CD8-positive, alpha-beta memory T cell (primary cell): ENCODE measurements at regions not wholly inside any gene's neighbourhood (a gene's known extent, or its start where the extent isn't known, plus 50 kb on each side); places are given as distances from the start of the nearest gene placed in this dataset.

Experiments used
- CTCF ChIA-PET: fragments of 350-600 bp; sonication (Branson Sonifier 250); formaldehyde crosslinking; loops from one replicate; lab custom pipeline; 2021; ENCODE audit warnings: antibody characterized with exemption; lab: Charles Lee
- POLR2A ChIA-PET: fragments of 350-600 bp; sonication (Branson Sonifier 250); formaldehyde crosslinking; loops from one replicate; lab custom pipeline; 2021; ENCODE audit warnings: antibody characterized with exemption; lab: Charles Lee
- DNase-seq, 5 donors: peaks; one replicate each; pipeline versions ENCODE4 v3.0.0 to v3.0.0-alpha.2; 2020 to 2022; ENCODE audit warnings: mixed read lengths in 1 of 5
- H3K27ac ChIP-seq: one replicate; pipeline ENCODE4 v1.7.0; 2013; ENCODE audit warnings: low read depth, mild to moderate bottlenecking, low read length, moderate library complexity
- H3K27me3 ChIP-seq: 2 replicates; pipeline ENCODE4 v1.7.0; 2013; ENCODE audit warnings: low read length, mild to moderate bottlenecking; ENCODE audit not compliant: insufficient read depth, poor library complexity, severe bottlenecking
- H3K36me3 ChIP-seq: 2 replicates; pipeline ENCODE4 v1.7.0; 2013; ENCODE audit warnings: mild to moderate bottlenecking, low read length, moderate library complexity; ENCODE audit not compliant: insufficient read depth
- H3K4me1 ChIP-seq: 2 replicates; pipeline ENCODE4 v1.7.0; 2013; ENCODE audit warnings: mild to moderate bottlenecking, low read length, moderate library complexity; ENCODE audit not compliant: insufficient read depth
- H3K4me3 ChIP-seq: 2 replicates; pipeline ENCODE4 v1.7.0; 2013; ENCODE audit warnings: mild to moderate bottlenecking, low read length
- H3K9me3 ChIP-seq: 2 replicates; pipeline ENCODE4 v1.7.0; 2013; ENCODE audit warnings: mild to moderate bottlenecking, low read length
- H3K27ac Mint-ChIP-seq, 8 donors: one replicate each; pipeline ENCODE4 v1.8.0; 2020 to 2021; ENCODE audit warnings: mixed read lengths in 8 of 8, mild to moderate bottlenecking in 6 of 8, inconsistent platforms in 3 of 8, moderate library complexity in 3 of 8
- H3K27me3 Mint-ChIP-seq, 2 donors: one replicate each; pipeline ENCODE4 v1.8.0; 2020 to 2021; ENCODE audit warnings: mixed read lengths in 2 of 2, mild to moderate bottlenecking in 1 of 2, moderate library complexity in 1 of 2
- H3K36me3 Mint-ChIP-seq, 3 donors: one replicate each; pipeline ENCODE4 v1.8.0; 2020 to 2021; ENCODE audit warnings: mixed read lengths in 3 of 3, inconsistent platforms in 1 of 3, mild to moderate bottlenecking in 1 of 3
- H3K4me1 Mint-ChIP-seq, 3 donors: one replicate each; pipeline ENCODE4 v1.8.0; 2020 to 2021; ENCODE audit warnings: mixed read lengths in 3 of 3, inconsistent platforms in 1 of 3, mild to moderate bottlenecking in 1 of 3
- H3K4me3 Mint-ChIP-seq, 7 donors: one replicate each; pipeline ENCODE4 v1.8.0; 2020 to 2021; ENCODE audit warnings: mixed read lengths in 7 of 7, mild to moderate bottlenecking in 6 of 7, moderate library complexity in 4 of 7, inconsistent platforms in 2 of 7
- H3K9me3 Mint-ChIP-seq, 5 donors: one replicate each; pipeline ENCODE4 v1.8.0; 2020 to 2022; ENCODE audit warnings: mixed read lengths in 5 of 5, mild to moderate bottlenecking in 3 of 5, moderate library complexity in 2 of 5, inconsistent platforms in 1 of 5

DNA sequence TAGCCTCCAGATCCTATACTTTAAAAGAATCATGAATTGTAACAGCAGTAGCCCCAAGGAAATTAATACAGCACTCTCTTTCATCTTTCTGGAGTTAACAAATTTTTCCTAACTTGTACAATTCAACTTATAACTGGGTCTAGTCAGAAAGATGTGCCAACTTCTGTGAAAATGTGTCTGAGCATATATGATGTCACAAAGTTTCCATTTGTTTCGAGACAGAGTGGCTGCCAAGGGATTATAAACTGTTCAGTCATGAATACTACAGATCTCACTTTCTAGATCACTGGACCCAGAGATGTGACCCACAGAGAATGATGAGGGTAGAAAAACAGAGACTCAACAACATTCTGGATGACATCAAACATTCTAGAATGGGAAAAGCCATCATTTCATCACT lies 249.2 kb upstream of the PHF14 start:
- no peak for DNase-seq
- Histone ChIP-seq H3K9me3 (no peaks in the 10 kb centered on the region), H3K4me1 (no peaks in the 10 kb centered on the region), H3K36me3 (no peaks in the 10 kb centered on the region), H3K27ac (no peak overlapping the region), H3K4me3 (no peak overlapping the region), H3K27me3 (no peaks in the 10 kb centered on the region)
- Mint-ChIP-seq H3K4me1 (no peaks in the 10 kb centered on the region), H3K9me3 (peaks cover 0 to 5% (median 0%) of the 10 kb centered on the region in 5 donors), H3K27ac (no peak overlapping the region), H3K4me3 (no peak overlapping the region), H3K27me3 (no peaks in the 10 kb centered on the region), H3K36me3 (no peaks in the 10 kb centered on the region)
- CTCF ChIA-PET: no interaction called here
- POLR2A ChIA-PET: no interaction called here

DNA sequence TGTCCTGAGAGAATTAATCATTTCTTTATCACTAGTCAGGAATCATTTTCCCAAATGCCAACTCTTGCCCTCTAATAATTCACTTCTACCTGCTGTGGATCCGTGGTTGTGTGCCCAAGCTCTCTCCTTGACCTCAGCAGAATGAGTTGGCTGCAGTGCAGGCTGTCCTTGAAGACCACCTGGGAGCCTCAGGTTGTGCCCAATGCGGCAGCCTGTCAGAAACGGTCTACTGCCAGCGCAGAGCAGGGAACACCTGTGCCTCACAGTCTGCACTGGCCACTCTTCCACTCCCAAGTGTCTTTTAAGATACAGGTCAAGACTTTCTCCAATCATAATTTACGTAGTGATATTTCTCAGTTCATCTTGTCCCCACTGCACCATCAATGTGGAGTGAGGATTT lies 246.0 kb upstream of the PHF14 start:
- Mint-ChIP-seq H3K27ac (no peak overlapping the region), H3K4me1 (no peaks in the 10 kb centered on the region), H3K36me3 (no peaks in the 10 kb centered on the region), H3K27me3 (no peaks in the 10 kb centered on the region), H3K9me3 (peaks cover 0 to 5% (median 0%) of the 10 kb centered on the region in 5 donors), H3K4me3 (no peak overlapping the region)
- ChIA-PET CTCF (no interaction called here), POLR2A (no interaction called here)
- Histone ChIP-seq H3K9me3 (no peaks in the 10 kb centered on the region), H3K4me3 (no peak overlapping the region), H3K4me1 (no peaks in the 10 kb centered on the region), H3K27ac (no peak overlapping the region), H3K27me3 (no peaks in the 10 kb centered on the region), H3K36me3 (no peaks in the 10 kb centered on the region)
- DNase-seq: no peak

DNA sequence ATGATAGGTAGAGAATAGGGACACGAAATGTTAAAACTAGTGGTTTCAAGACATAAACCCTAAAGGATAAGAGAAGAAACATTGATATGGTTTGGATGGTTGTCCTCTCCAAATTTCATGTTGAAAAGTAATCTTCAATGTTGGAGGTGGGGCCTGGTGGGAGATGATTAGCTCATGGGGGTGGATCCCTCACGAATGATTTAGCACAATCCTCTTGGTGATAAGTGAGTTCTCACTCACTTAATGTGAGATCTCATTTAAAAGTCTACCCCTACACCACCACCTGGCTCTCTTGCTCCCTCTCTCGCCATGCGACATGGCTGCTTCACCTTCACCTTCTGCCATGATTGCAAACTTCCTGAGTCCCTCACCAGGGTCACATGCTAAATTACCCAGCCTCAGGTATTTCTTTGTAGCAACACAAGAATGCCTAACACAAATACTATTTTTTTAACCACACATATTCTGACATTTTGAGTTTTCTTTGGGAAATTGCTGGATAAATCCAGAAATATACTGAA lies 242.4 kb upstream of the PHF14 start:
- Mint-ChIP-seq H3K4me1 (no peaks in the 10 kb centered on the region), H3K36me3 (no peaks in the 10 kb centered on the region), H3K27me3 (no peaks in the 10 kb centered on the region), H3K27ac (no peak overlapping the region), H3K9me3 (peaks cover 0 to 5% (median 0%) of the 10 kb centered on the region in 5 donors), H3K4me3 (no peak overlapping the region)
- ChIA-PET CTCF (no interaction called here), POLR2A (no interaction called here)
- Histone ChIP-seq H3K4me3 (no peak overlapping the region), H3K9me3 (no peaks in the 10 kb centered on the region), H3K36me3 (no peaks in the 10 kb centered on the region), H3K27ac (no peak overlapping the region), H3K27me3 (no peaks in the 10 kb centered on the region), H3K4me1 (no peaks in the 10 kb centered on the region)
- DNase-seq: no peak

DNA sequence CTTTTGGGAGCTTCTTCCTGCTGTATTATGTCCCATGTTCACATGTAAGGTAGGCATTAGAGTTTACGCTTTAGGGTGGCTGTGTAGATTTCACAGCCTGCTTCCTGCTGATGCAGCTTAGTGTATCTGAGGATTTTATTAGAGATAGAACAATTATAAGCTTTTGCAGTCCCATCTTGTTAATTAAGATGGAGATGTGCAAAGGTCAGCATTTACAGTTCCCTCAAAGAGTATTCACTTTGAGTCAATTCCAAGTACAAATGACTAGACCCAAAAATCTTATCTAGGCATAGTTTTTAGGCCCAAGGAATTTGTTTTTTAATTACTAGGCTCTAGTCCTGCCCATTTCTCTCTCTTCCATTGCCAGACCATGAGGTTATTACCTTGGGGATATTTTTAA lies 239.9 kb upstream of the PHF14 start:
- Histone ChIP-seq H3K27me3 (no peaks in the 10 kb centered on the region), H3K27ac (no peak overlapping the region), H3K4me3 (no peak overlapping the region), H3K9me3 (no peaks in the 10 kb centered on the region), H3K36me3 (no peaks in the 10 kb centered on the region), H3K4me1 (no peaks in the 10 kb centered on the region)
- Mint-ChIP-seq H3K27ac (peak overlapping the region in 1 of 8 donors; percentile 74), H3K4me3 (no peak overlapping the region), H3K36me3 (no peaks in the 10 kb centered on the region), H3K27me3 (no peaks in the 10 kb centered on the region), H3K4me1 (no peaks in the 10 kb centered on the region), H3K9me3 (peaks cover 0 to 2% (median 0%) of the 10 kb centered on the region in 5 donors)
- CTCF ChIA-PET: no interaction called here
- DNase-seq: no peak
- POLR2A ChIA-PET: no interaction called here

DNA sequence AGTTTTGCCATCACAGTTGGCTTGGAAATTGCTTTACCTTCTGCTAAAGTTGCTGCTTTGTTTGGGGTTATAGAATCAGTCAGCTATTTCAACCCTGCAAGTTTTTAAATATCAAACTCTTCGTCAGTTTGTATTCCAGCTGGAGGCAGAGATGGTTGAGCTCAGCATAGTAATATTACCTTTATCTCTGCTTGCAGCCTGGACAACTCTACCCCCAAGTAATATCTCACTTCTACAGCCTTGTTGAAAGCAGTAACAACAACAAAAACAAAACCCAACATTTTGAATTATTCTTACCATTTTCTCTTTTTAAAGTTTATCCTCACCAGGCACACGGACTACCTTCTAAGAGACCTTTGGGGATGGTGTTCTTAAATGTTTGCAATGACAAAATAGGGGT lies 239.1 kb upstream of the PHF14 start:
- CTCF ChIA-PET: no interaction called here
- Histone ChIP-seq H3K4me3 (no peak overlapping the region), H3K27me3 (no peaks in the 10 kb centered on the region), H3K27ac (no peak overlapping the region), H3K4me1 (no peaks in the 10 kb centered on the region), H3K36me3 (no peaks in the 10 kb centered on the region), H3K9me3 (no peaks in the 10 kb centered on the region)
- Mint-ChIP-seq H3K27me3 (no peaks in the 10 kb centered on the region), H3K27ac (no peak overlapping the region), H3K4me3 (no peak overlapping the region), H3K36me3 (no peaks in the 10 kb centered on the region), H3K9me3 (no peaks in the 10 kb centered on the region), H3K4me1 (no peaks in the 10 kb centered on the region)
- DNase-seq: no peak
- POLR2A ChIA-PET: no interaction called here

DNA sequence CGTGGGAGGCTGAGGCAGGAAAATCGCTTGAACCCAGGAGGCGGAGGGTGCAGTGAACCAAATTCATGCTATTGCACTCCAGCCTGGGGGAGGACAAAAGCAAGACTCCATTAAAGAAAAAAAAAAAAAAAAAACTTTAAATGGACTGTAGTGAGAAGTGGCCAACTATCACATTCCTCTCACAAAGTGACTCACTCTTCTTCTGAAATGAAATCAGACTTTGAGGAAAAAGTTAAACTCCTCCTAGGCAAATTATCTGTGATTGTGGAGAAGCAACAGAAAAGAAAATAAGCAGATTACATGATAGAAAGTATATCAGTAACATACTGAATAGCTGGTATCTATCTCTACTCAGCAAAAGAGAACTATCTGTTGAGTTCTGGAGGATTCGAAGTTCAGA lies 234.3 kb upstream of the PHF14 start:
- ChIA-PET CTCF (no interaction called here), POLR2A (no interaction called here)

DNA sequence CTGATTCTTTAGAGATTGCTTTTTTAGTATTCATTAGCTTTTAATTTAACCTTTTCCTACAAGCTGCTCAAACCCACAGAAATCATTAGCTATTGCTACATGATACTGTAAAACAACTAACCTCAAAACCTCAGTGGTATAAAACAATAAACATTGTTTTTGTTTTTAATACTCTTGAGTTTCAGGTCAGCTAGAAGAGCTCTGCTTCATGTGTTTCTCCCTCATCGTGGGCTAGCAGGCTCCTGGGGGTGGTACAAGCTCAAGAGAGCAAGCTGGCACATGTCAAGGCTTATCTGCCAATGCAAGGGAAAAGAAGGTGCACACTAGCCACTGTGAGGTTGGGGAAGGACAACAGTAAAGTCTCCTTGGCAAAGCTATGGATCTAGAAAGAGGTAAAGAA lies 232.9 kb upstream of the PHF14 start:
- POLR2A ChIA-PET: no interaction called here
- no peaks in the 10 kb centered on the region for H3K36me3 Mint-ChIP-seq
- no peak overlapping the region for H3K27ac ChIP-seq

More for the DNA sequence above, 234.3 kb upstream of the PHF14 start:
- Mint-ChIP-seq H3K36me3 (no peaks in the 10 kb centered on the region), H3K4me1 (no peaks in the 10 kb centered on the region), H3K27ac (no peak overlapping the region), H3K27me3 (no peaks in the 10 kb centered on the region), H3K9me3 (peaks cover 0 to 2% (median 0%) of the 10 kb centered on the region in 5 donors), H3K4me3 (no peak overlapping the region)
- Histone ChIP-seq H3K9me3 (no peaks in the 10 kb centered on the region), H3K4me3 (no peak overlapping the region), H3K4me1 (no peaks in the 10 kb centered on the region), H3K27ac (no peak overlapping the region), H3K27me3 (no peaks in the 10 kb centered on the region), H3K36me3 (no peaks in the 10 kb centered on the region)
- DNase-seq: no peak

DNA sequence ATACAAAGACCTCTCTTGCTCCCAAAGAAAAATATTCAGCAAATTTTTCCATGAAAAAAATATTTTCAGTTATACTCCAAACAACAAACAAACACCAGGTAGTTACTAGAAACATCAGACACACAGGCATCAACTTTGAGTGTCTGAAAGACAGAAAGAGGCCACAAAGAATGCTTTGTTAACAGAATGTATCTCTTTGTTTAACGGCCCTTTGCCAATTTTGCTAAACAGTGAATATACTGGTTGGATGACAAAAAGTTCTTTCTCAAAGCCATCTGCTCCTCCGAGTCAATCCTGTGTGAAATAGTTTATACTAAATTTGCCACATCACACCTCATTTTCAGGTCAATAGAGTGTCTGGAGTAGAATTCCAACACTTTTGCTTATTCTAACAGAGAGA lies 216.7 kb upstream of the PHF14 start:
- Mint-ChIP-seq H3K36me3 (no peaks in the 10 kb centered on the region), H3K27ac (no peak overlapping the region), H3K27me3 (no peaks in the 10 kb centered on the region), H3K9me3 (peaks cover 13 to 28% (median 26%) of the 10 kb centered on the region in 5 donors), H3K4me1 (no peaks in the 10 kb centered on the region), H3K4me3 (no peak overlapping the region)
- no peaks in the 10 kb centered on the region for H3K4me1 ChIP-seq
- ChIA-PET CTCF (no interaction called here), POLR2A (no interaction called here)
- H3K4me3 ChIP-seq: no peak overlapping the region
- no peaks in the 10 kb centered on the region for H3K27me3 ChIP-seq
- no peak for DNase-seq
- H3K27ac ChIP-seq: no peak overlapping the region
- H3K9me3 ChIP-seq: peaks cover 5% of the 10 kb centered on the region
- H3K36me3 ChIP-seq: no peaks in the 10 kb centered on the region

More for the DNA sequence above, 232.9 kb upstream of the PHF14 start:
- Histone ChIP-seq H3K4me1 (no peaks in the 10 kb centered on the region), H3K27me3 (no peaks in the 10 kb centered on the region), H3K4me3 (no peak overlapping the region), H3K9me3 (no peaks in the 10 kb centered on the region), H3K36me3 (no peaks in the 10 kb centered on the region)
- Mint-ChIP-seq H3K27ac (no peak overlapping the region), H3K9me3 (peaks cover 2 to 10% (median 6%) of the 10 kb centered on the region in 5 donors), H3K4me1 (no peaks in the 10 kb centered on the region), H3K4me3 (no peak overlapping the region), H3K27me3 (no peaks in the 10 kb centered on the region)
- CTCF ChIA-PET: no interaction called here
- DNase-seq: no peak

DNA sequence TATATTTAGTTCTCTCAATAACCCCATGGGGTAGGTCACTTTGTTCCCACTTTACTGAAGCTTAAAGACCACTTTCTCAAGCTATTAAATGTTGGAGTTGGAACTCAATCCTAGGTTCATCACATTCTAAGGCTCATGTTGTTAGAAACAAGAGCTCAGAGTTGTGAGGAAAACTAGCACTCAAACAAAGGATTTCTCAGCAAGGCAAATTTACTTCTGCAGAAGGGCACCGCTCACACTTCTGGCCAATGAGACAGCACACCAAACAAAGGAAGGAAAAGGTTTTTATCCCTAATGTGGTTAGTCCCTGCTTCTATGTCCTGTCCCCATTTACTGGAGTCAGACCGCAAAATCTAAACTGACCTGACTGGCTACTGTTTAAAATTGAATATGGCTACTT lies 214.6 kb upstream of the PHF14 start:
- no peak overlapping the region for H3K27ac ChIP-seq
- Mint-ChIP-seq H3K4me3 (no peak overlapping the region), H3K9me3 (peaks cover 15 to 28% (median 22%) of the 10 kb centered on the region in 5 donors), H3K27ac (no peak overlapping the region), H3K36me3 (no peaks in the 10 kb centered on the region), H3K27me3 (no peaks in the 10 kb centered on the region), H3K4me1 (no peaks in the 10 kb centered on the region)
- ChIA-PET POLR2A (no interaction called here), CTCF (no interaction called here)
- no peaks in the 10 kb centered on the region for H3K4me1 ChIP-seq
- no peaks in the 10 kb centered on the region for H3K36me3 ChIP-seq
- peaks cover 5% of the 10 kb centered on the region for H3K9me3 ChIP-seq
- H3K27me3 ChIP-seq: no peaks in the 10 kb centered on the region
- H3K4me3 ChIP-seq: no peak overlapping the region
- DNase-seq: no peak
